Mucosa of descending colon (tissue), 3 donors: ENCODE measurements at regions not wholly inside any gene's neighbourhood (a gene's known extent, or its start where the extent isn't known, plus 50 kb on each side); places are given as distances from the start of the nearest gene placed in this dataset.

Experiments used
- ATAC-seq: fragments of 200-7000 bp; cut with Tn5 transposase; one replicate; pipeline ENCODE4 v1.9.1; 2020; ENCODE audit warnings: mild to moderate bottlenecking, moderate library complexity
- DNase-seq, 3 donors: peaks; one replicate each; pipeline ENCODE4 v3.0.0-alpha.2; 2020
- H3K36me3 ChIP-seq: fragments of 200-600 bp; one replicate; pipeline ENCODE4 v1.8.0; 2021; ENCODE audit warnings: low read depth, mild to moderate bottlenecking
- H3K4me1 ChIP-seq: fragments of 200-600 bp; one replicate; pipeline ENCODE4 v1.8.0; 2021; ENCODE audit warnings: low read depth, mild to moderate bottlenecking
- H3K4me3 ChIP-seq: fragments of 200-600 bp; one replicate; pipeline ENCODE4 v1.8.0; 2021; ENCODE audit warnings: mild to moderate bottlenecking
- H3K9me3 ChIP-seq: fragments of 200-600 bp; one replicate; pipeline ENCODE4 v1.8.0; 2021; ENCODE audit warnings: mild to moderate bottlenecking
- intact Hi-C, 2 donors: fragments of 100-400 bp; cut with DNase I in 1 of 2; cut with micrococcal nuclease in 1 of 2; formaldehyde crosslinking; loops; one replicate each; pipeline versions ENCODE4 v1.11.0 to v1.11.1; 2022; cut with DNase I, micrococcal nuclease
- TF ChIP-seq, protein P1 (sequence below): fragments of 200-600 bp; IDR thresholded peaks from one replicate; pipeline ENCODE4 v1.8.0; 2022; ENCODE audit warnings: antibody characterized with exemption, mild to moderate bottlenecking
- donor health status: DM: no; HTN: no; CAD: no; lungs with moderate emphysema.
- donor health status: DM: no; HTN: no; CAD: no.
- donor health status: DM: no; HTN: yes; CAD: no.

DNA sequence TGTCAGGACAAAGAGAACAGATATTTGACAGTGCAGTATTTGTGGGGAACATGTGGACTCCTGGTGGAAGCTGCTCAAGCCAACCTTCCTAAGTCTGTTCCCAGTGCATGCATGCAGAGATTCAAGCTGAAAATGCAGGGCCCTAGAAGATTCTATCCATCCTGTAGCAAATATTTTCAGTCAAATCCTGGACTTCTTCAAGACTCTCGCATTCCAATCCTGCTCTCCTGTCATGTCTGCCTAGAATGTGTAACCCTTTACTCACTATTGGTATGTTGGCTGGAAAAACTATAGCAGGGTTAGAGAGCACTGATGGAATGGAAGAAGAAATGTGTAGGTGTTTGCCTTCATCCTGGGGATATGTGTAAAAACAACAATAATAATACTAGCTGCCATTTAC, 385.6 kb upstream of the PKN2 start:
- ATAC-seq: no peak
- no peak for DNase-seq
- Histone ChIP-seq H3K4me1 (peaks cover 2% of the 10 kb centered on the region), H3K36me3 (no peaks in the 10 kb centered on the region), H3K9me3 (no peaks in the 10 kb centered on the region), H3K4me3 (no peak overlapping the region)
- TF ChIP-seq, protein P1, sequence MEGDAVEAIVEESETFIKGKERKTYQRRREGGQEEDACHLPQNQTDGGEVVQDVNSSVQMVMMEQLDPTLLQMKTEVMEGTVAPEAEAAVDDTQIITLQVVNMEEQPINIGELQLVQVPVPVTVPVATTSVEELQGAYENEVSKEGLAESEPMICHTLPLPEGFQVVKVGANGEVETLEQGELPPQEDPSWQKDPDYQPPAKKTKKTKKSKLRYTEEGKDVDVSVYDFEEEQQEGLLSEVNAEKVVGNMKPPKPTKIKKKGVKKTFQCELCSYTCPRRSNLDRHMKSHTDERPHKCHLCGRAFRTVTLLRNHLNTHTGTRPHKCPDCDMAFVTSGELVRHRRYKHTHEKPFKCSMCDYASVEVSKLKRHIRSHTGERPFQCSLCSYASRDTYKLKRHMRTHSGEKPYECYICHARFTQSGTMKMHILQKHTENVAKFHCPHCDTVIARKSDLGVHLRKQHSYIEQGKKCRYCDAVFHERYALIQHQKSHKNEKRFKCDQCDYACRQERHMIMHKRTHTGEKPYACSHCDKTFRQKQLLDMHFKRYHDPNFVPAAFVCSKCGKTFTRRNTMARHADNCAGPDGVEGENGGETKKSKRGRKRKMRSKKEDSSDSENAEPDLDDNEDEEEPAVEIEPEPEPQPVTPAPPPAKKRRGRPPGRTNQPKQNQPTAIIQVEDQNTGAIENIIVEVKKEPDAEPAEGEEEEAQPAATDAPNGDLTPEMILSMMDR: no peak
- intact Hi-C loops: no loop called here

DNA sequence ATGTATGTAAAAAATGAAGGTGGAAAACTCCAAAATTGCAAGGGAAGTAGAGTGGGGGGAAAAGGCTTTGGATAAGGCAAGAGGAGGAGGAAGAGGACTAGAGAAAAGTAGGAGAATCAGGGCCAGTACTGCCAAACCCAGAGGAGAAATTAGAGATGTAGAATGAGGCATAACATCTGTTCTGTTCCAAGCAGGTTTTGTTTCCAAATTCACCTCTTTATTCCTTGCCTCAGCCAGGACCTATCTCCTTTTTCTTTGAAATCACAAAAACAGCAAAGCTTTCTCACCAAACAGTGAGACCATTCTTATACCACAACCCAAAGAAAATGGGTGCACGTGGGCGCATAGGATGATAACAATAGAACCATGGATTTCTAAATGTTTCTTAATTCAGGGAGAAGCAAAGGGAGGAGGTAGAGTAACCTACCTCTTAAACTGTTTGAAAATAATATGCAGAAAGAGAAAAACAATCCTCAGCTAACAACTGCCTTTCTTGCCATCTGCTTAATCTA, 383.3 kb upstream of the PKN2 start:
- ATAC-seq: no peak
- TF ChIP-seq, protein P1: no peak
- intact Hi-C loops: loop anchor here (5.0 to 10.0 kb wide), 2 partner anchors 119 to 1006 kb away; no protein-coding TSS in a partner anchor

DNA sequence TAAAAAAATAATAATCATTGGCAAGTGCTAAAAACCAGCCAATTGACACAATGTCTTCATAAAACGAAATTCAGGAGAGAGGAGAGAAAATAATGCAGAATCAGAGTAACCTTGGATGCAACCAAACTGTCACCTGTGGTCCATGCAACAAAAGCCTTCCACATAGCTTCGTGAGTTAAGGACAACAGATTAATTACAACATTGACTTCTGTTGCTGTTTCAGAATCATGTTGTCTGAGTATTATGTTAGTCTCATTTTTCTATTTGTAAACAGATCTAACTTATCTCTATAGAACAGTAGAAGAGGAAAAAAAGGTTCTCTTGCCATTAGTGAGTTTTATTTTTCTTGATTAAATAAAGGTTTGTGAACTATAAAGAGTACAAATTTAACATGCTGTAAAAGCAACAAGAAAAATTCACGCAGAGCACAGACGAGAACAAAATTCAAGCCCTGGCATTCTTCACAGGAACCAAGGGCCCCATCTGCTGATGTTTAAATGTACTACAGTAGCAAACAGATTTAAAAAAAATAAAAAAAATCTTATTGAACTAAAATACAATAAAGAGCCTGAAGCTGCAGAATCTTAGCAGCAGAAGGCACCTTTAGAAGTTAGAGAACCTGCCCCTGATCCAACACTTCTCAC, 381.1 kb upstream of the PKN2 start:
- Histone ChIP-seq H3K36me3 (no peaks in the 10 kb centered on the region), H3K4me1 (peaks cover 2% of the 10 kb centered on the region), H3K9me3 (no peaks in the 10 kb centered on the region), H3K4me3 (no peak overlapping the region)
- DNase-seq (peak in 1 of 3 donors; percentile 36), ATAC-seq (peak; percentile 43)
- TF ChIP-seq, protein P1: no peak
- intact Hi-C loops: loop anchor here (5.0 to 10.0 kb wide), 2 partner anchors 121 to 1008 kb away; no protein-coding TSS in a partner anchor

More for the DNA sequence above, 383.3 kb upstream of the PKN2 start:
- Histone ChIP-seq H3K36me3 (no peaks in the 10 kb centered on the region), H3K4me1 (peaks cover 2% of the 10 kb centered on the region), H3K9me3 (no peaks in the 10 kb centered on the region), H3K4me3 (no peak overlapping the region)
- no peak for DNase-seq

DNA sequence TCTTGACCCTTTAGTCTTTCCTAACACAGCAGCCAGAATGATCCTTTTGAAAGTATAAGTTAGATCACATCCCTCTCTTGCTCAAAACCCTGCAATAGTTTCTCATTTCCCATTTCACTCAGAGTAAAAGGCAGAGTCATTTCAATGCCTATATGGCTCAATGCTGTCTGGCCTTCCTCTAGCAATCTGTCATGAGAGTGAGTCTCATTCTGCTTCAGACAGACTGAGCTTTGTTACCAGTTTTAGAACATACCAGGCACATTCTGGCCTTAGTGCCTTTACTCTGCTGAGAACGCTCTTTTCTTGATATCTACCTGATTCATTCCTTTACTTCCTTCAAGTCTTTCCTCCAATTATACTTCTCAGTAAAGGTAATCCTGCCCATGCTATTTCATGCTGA, 372.8 kb upstream of the PKN2 start:
- H3K9me3 ChIP-seq: no peaks in the 10 kb centered on the region
- intact Hi-C loops: no loop called here
- peak; percentile 25 for ATAC-seq
- no peak for DNase-seq
- H3K36me3 ChIP-seq: no peaks in the 10 kb centered on the region
- H3K4me1 ChIP-seq: no peaks in the 10 kb centered on the region
- no peak overlapping the region for H3K4me3 ChIP-seq
- TF ChIP-seq, protein P1: no peak

DNA sequence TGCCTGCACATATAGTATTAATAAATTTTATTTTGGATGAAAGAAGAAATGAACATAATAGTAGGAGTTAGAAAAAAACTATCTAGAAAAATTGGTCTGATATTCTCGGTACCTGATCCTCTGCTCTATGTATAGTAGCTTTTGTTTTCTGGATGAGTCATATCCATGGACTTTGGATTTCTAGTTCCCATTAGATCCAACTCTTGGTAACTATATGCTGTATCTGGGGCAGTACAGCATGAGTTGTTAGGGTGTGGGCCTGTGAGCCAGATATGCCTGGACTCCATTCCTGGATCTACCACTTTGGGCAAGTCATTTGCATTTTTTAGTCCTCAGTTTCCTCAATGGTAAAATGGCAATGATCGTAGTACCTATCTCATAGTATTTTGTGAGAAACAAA, 372.2 kb upstream of the PKN2 start:
- TF ChIP-seq, protein P1: no peak

More for the DNA sequence above, 372.2 kb upstream of the PKN2 start:
- Histone ChIP-seq H3K4me3 (no peak overlapping the region), H3K9me3 (no peaks in the 10 kb centered on the region), H3K4me1 (no peaks in the 10 kb centered on the region), H3K36me3 (no peaks in the 10 kb centered on the region)
- ATAC-seq (peak; percentile 99), DNase-seq (peak in 1 of 3 donors; percentile 15)
- intact Hi-C loops: no loop called here
